Sigmoid colon (tissue), 4 donors: ENCODE measurements at regions not wholly inside any gene's neighbourhood (a gene's known extent, or its start where the extent isn't known, plus 50 kb on each side); places are given as distances from the start of the nearest gene placed in this dataset.

Experiments used
- CTCF ChIP-seq, 4 experiments: fragments of 450-650 bp in 3 of 4; fragments of 200-600 bp in 1 of 4; IDR thresholded peaks; one replicate each; pipeline ENCODE4 v1.5.1; 2016 to 2019; ENCODE audit warnings: antibody characterized with exemption in 4 of 4, mild to moderate bottlenecking in 3 of 4, moderate library complexity in 2 of 4
- EP300 ChIP-seq, 4 donors: sonication (generic); formaldehyde crosslinking; IDR thresholded peaks; one replicate each; pipeline ENCODE4 v1.6.1; 2017; ENCODE audit warnings: antibody characterized with exemption in 4 of 4

GRCh38 chr3:73945541-73945940, 320.8 kb upstream of the PDZRN3 start:
- TF ChIP-seq EP300 (IDR thresholded peaks at IDR 0.05) (no peak), CTCF (IDR thresholded peaks at IDR 0.05) (no peak)
